H1 (cell line): ENCODE measurements at regions not wholly inside any gene's neighbourhood (a gene's known extent, or its start where the extent isn't known, plus 50 kb on each side); places are given as distances from the start of the nearest gene placed in this dataset.

ENCODE experiments used
- CTCF ChIA-PET: fragments of 300-600 bp; sonication (Branson Sonifier 250); formaldehyde crosslinking; loops from one replicate; lab custom pipeline; 2021; ENCODE audit not compliant: partially characterized antibody; lab: Charles Lee
- POLR2A ChIA-PET: fragments of 300-600 bp; sonication (Branson Sonifier 250); formaldehyde crosslinking; loops from one replicate; lab custom pipeline; 2021; ENCODE audit warnings: inconsistent platforms; ENCODE audit not compliant: partially characterized antibody; lab: Charles Lee
- DNase-seq, 2 experiments: peaks; one replicate each; pipeline versions ENCODE4 v3.0.0 to v3.0.0-alpha.2; 2010 to 2022; ENCODE audit warnings: low spot score in 2 of 2, low read depth in 1 of 2, mixed read lengths in 1 of 2
- FAIRE-seq: peaks from 2 replicates; lab custom pipeline; 2011; peaks lifted over from hg19 to GRCh38; lab: Jason Lieb, UNC
- H2AFZ ChIP-seq: 2 replicates; pipeline ENCODE4 v1.8.1; 2012; ENCODE audit warnings: low read length, inconsistent platforms
- H2AK5ac ChIP-seq: 2 replicates; pipeline ENCODE4 v1.6.1; 2013; ENCODE audit warnings: low read depth, low read length
- H2BK120ac ChIP-seq: replicated peaks from 2 replicates; pipeline ENCODE3; 2013; ENCODE audit warnings: low read depth, low read length, inconsistent platforms
- H2BK12ac ChIP-seq: 2 replicates; pipeline ENCODE4 v1.6.1; 2013; ENCODE audit warnings: low read depth, low read length
- H2BK15ac ChIP-seq: 2 replicates; pipeline ENCODE4 v1.6.1; 2013; ENCODE audit warnings: low read length
- H2BK20ac ChIP-seq: 2 replicates; pipeline ENCODE4 v1.6.1; 2013; ENCODE audit warnings: low read length
- H2BK5ac ChIP-seq: 2 replicates; pipeline ENCODE4 v1.6.1; 2013; ENCODE audit warnings: low read depth, low read length
- H3K14ac ChIP-seq: 2 replicates; pipeline ENCODE4 v1.6.1; 2013; ENCODE audit warnings: inconsistent platforms; ENCODE audit not compliant: insufficient read length
- H3K18ac ChIP-seq: 2 replicates; pipeline ENCODE4 v1.6.1; 2013; ENCODE audit warnings: low read length; ENCODE audit errors: extremely low read depth
- H3K23ac ChIP-seq: 2 replicates; pipeline ENCODE4 v1.6.1; 2013; ENCODE audit warnings: inconsistent platforms; ENCODE audit not compliant: insufficient read length
- H3K23me2 ChIP-seq: 2 replicates; pipeline ENCODE4 v1.6.1; 2013; ENCODE audit warnings: low read depth, low read length
- H3K27ac ChIP-seq: 2 replicates; pipeline ENCODE4 v1.6.1; 2011; ENCODE audit warnings: low read depth, low read length, inconsistent platforms
- H3K27me3 ChIP-seq, 4 experiments: replicated peaks in 1 of 4; 1 replicate in 1 of 4; 2 replicates in 3 of 4; pipeline versions ENCODE4 v1.6.1 to v1.8.1; 2011 to 2013; ENCODE audit warnings: low read length in 3 of 4, mild to moderate bottlenecking in 3 of 4, inconsistent platforms in 2 of 4, mixed read lengths in 2 of 4, moderate library complexity in 1 of 4; ENCODE audit not compliant: control insufficient read depth in 3 of 4, insufficient read depth in 3 of 4; ENCODE audit errors: extremely low read depth in 1 of 4
- H3K36me3 ChIP-seq, 4 experiments: 2 replicates each; pipeline versions ENCODE4 v1.6.1 to v1.8.1; 2011 to 2013; ENCODE audit warnings: mild to moderate bottlenecking in 4 of 4, low read length in 3 of 4, moderate library complexity in 2 of 4, control low read depth in 1 of 4, inconsistent platforms in 1 of 4; ENCODE audit not compliant: insufficient read depth in 4 of 4, control insufficient read depth in 2 of 4
- H3K4ac ChIP-seq: replicated peaks from 2 replicates; pipeline ENCODE3; 2013; ENCODE audit warnings: low read length, low read depth, mixed read lengths, inconsistent platforms; ENCODE audit not compliant: insufficient read length
- H3K4me1 ChIP-seq, 4 experiments: replicated peaks in 1 of 4; 1 replicate in 1 of 4; 2 replicates in 3 of 4; pipeline versions ENCODE4 v1.6.1 to v1.8.1; 2011 to 2013; ENCODE audit warnings: low read length in 3 of 4, inconsistent platforms in 2 of 4, mixed read lengths in 1 of 4; ENCODE audit not compliant: insufficient read depth in 4 of 4, control insufficient read depth in 3 of 4
- H3K4me2 ChIP-seq, 2 experiments: 2 replicates each; pipeline versions ENCODE4 v1.6.1 to v1.8.1; 2011 to 2013; ENCODE audit warnings: low read depth in 2 of 2, low read length in 2 of 2, control low read depth in 1 of 2, inconsistent platforms in 1 of 2, mild to moderate bottlenecking in 1 of 2; ENCODE audit not compliant: insufficient read depth in 1 of 2
- H3K4me3 ChIP-seq, 4 experiments: fragments of 200-600, 300-600 bp in 1 of 4; sonication (generic), shearing (Covaris generic), sonication (Bioruptor Twin) in 1 of 4; 2 replicates each; pipeline versions ENCODE4 v1.5.1 to v1.8.1; 2011 to 2016; ENCODE audit warnings: low read length in 4 of 4, low read depth in 3 of 4, control low read depth in 2 of 4, inconsistent platforms in 2 of 4, mild to moderate bottlenecking in 2 of 4, mixed read lengths in 1 of 4, moderate library complexity in 1 of 4; ENCODE audit not compliant: insufficient read depth in 2 of 4; ENCODE audit errors: extremely low read depth in 1 of 4
- H3K56ac ChIP-seq: replicated peaks from 2 replicates; pipeline ENCODE3; 2013; ENCODE audit warnings: low read depth, mild to moderate bottlenecking, mixed read lengths, low read length, inconsistent platforms; ENCODE audit not compliant: insufficient read length
- H3K79me1 ChIP-seq: 2 replicates; pipeline ENCODE4 v1.6.1; 2013; ENCODE audit warnings: low read depth, low read length, control low read depth
- H3K79me2 ChIP-seq, 2 experiments: 2 replicates each; pipeline versions ENCODE4 v1.6.1 to v1.8.1; 2012 to 2013; ENCODE audit warnings: low read length in 2 of 2, mild to moderate bottlenecking in 2 of 2, inconsistent platforms in 1 of 2; ENCODE audit not compliant: insufficient read depth in 2 of 2, control insufficient read depth in 1 of 2
- H3K9ac ChIP-seq, 4 experiments: replicated peaks in 1 of 4; 1 replicate in 1 of 4; 2 replicates in 3 of 4; pipeline versions ENCODE4 v1.6.1 to v1.8.1; 2011 to 2013; ENCODE audit warnings: low read depth in 3 of 4, low read length in 3 of 4, control low read depth in 2 of 4, mild to moderate bottlenecking in 2 of 4, moderate library complexity in 2 of 4, inconsistent platforms in 1 of 4; ENCODE audit errors: extremely low read depth in 1 of 4
- H3K9me3 ChIP-seq, 2 experiments: 2 replicates each; pipeline versions ENCODE4 v1.6.1 to v1.8.1; 2012 to 2013; ENCODE audit warnings: mild to moderate bottlenecking in 2 of 2, moderate library complexity in 2 of 2, control low read depth in 1 of 2, inconsistent platforms in 1 of 2, low read depth in 1 of 2, low read length in 1 of 2, mixed read lengths in 1 of 2; ENCODE audit not compliant: insufficient read depth in 2 of 2
- H4K20me1 ChIP-seq, 2 experiments: replicated peaks in 1 of 2; 2 replicates each; pipeline versions ENCODE3 to v1.8.1; 2011 to 2013; ENCODE audit warnings: inconsistent platforms in 2 of 2, low read length in 2 of 2, mild to moderate bottlenecking in 1 of 2; ENCODE audit not compliant: insufficient read depth in 2 of 2, control insufficient read depth in 1 of 2
- H4K5ac ChIP-seq: 2 replicates; pipeline ENCODE4 v1.6.1; 2013; ENCODE audit warnings: low read length, low read depth, mixed read lengths, inconsistent platforms; ENCODE audit not compliant: insufficient read length
- H4K8ac ChIP-seq: 2 replicates; pipeline ENCODE4 v1.8.0; 2013; ENCODE audit warnings: mild to moderate bottlenecking, moderate library complexity, low read length, inconsistent platforms; ENCODE audit not compliant: insufficient read depth; ENCODE audit errors: extremely low read depth
- H4K91ac ChIP-seq: replicated peaks from 2 replicates; pipeline ENCODE3; 2013; ENCODE audit warnings: low read length, mixed read lengths, inconsistent platforms; ENCODE audit not compliant: insufficient read length
- ASH2L ChIP-seq: fragments of 200-600, 300-600 bp; sonication (generic); IDR thresholded peaks from one replicate; pipeline ENCODE4 v1.7.1; 2017; ENCODE audit warnings: low read length
- ATF2 ChIP-seq: IDR thresholded peaks from 2 replicates; pipeline ENCODE4 v1.6.1; 2012; ENCODE audit warnings: low read length, inconsistent platforms
- BRCA1 ChIP-seq: IDR thresholded peaks from 2 replicates; pipeline ENCODE4 v1.6.1; 2012; ENCODE audit warnings: low read depth, low read length, improper control_type of control experiment
- CEBPB ChIP-seq: IDR thresholded peaks from 2 replicates; pipeline ENCODE4 v1.6.1; 2012; ENCODE audit warnings: low read depth, low read length
- CHD2 ChIP-seq: IDR thresholded peaks from 2 replicates; pipeline ENCODE4 v1.6.1; 2012; ENCODE audit warnings: low read length, improper control_type of control experiment
- EGR1 ChIP-seq: IDR thresholded peaks from 2 replicates; pipeline ENCODE4 v1.6.1; 2011; ENCODE audit warnings: low read depth, low read length, borderline replicate concordance
- KDM4A ChIP-seq: IDR thresholded peaks from one replicate; pipeline ENCODE4 v1.7.1; 2012; ENCODE audit warnings: low read depth, mild to moderate bottlenecking, moderate library complexity, low read length, inconsistent platforms; ENCODE audit not compliant: severe bottlenecking
- RFX5 ChIP-seq: IDR thresholded peaks from 2 replicates; pipeline ENCODE4 v1.6.1; 2011; ENCODE audit warnings: low read depth, low read length, improper control_type of control experiment, borderline replicate concordance
- WGBS, 2 experiments: shearing (Covaris generic) in 1 of 2; methylation state at CpG; one replicate each; pipeline versions ENCODE4 v1.1.6 to v1.1.7; 2013 to 2015; ENCODE audit warnings: low lambda C conversion rate in 2 of 2, mixed read lengths in 2 of 2, inconsistent platforms in 1 of 2, low coverage in 1 of 2, missing lambda C conversion rate in 1 of 2; ENCODE audit not compliant: insufficient replicate concordance in 2 of 2, insufficient coverage in 1 of 2, insufficient read length in 1 of 2; ENCODE audit errors: extremely low coverage in 1 of 2, missing lambda C conversion rate in 1 of 2; 5-methylcytosine and 5-hydroxymethylcytosine counted together

- H3K4me2 ChIP-seq = no peak overlapping the region
- CTCF ChIA-PET = no interaction called here
- no peak overlapping the region for H3K9ac ChIP-seq
- no peak for DNase-seq
- H3K36me3 ChIP-seq = no peaks in the 10 kb centered on the region
- POLR2A ChIA-PET = no interaction called here
- no peak overlapping the region for H3K27ac ChIP-seq
- H4K20me1 ChIP-seq = no peaks in the 10 kb centered on the region
- H4K91ac ChIP-seq = no peak overlapping the region
- H2AK5ac ChIP-seq = no peak overlapping the region
- H2BK15ac ChIP-seq = no peak overlapping the region
- no peaks in the 10 kb centered on the region; a peak in 1 of 7 replicates for H3K27me3 ChIP-seq
- no peaks in the 10 kb centered on the region for H3K79me2 ChIP-seq
- H3K56ac ChIP-seq = no peak overlapping the region
- no peak overlapping the region for H2BK20ac ChIP-seq
- H2AFZ ChIP-seq = no peak overlapping the region
- no peak for FAIRE-seq
- H3K14ac ChIP-seq = no peak overlapping the region
- no peak overlapping the region for H3K18ac ChIP-seq
- WGBS, 2 experiments = 89% methylated on average over 1 of the region's 1 CpG; no CpG with 5 or more reads in 1 of the 2 experiments
- no peaks in the 10 kb centered on the region for H3K79me1 ChIP-seq
- no peak overlapping the region for H4K8ac ChIP-seq
- no peaks in the 10 kb centered on the region for H3K4me1 ChIP-seq
- no peak overlapping the region for H4K5ac ChIP-seq
- no peak overlapping the region for H3K4me3 ChIP-seq
- no peaks in the 10 kb centered on the region for H3K9me3 ChIP-seq
- H3K4ac ChIP-seq = no peak overlapping the region
- no peak overlapping the region for H2BK120ac ChIP-seq
- no peak overlapping the region for H2BK5ac ChIP-seq
- H3K23me2 ChIP-seq = no peaks in the 10 kb centered on the region
- no peak overlapping the region for H3K23ac ChIP-seq
- no peak overlapping the region for H2BK12ac ChIP-seq
- TF ChIP-seq BRCA1 (no peak), EGR1 (no peak), KDM4A (no peak), CHD2 (no peak), ATF2 (no peak), CEBPB (no peak), ASH2L (no peak), RFX5 (no peak)
These were observed 188.7 kb upstream of the PLXNC1 start for GRCh38 chr12:93959657-93960056.
